ENCODE measurements at regions not wholly inside any gene's neighbourhood (a gene's known extent, or its start where the extent isn't known, plus 50 kb on each side); places are given as distances from the start of the nearest gene placed in this dataset.

- no peaks in the 10 kb centered on the region for H3K4me1 ChIP-seq
- no peaks in the 10 kb centered on the region for H3K9me3 ChIP-seq
- no peak overlapping the region for H3K27ac ChIP-seq
- H3K4me3 ChIP-seq, result no peak overlapping the region
- H3K27me3 ChIP-seq, result no peaks in the 10 kb centered on the region
- WGBS, result 96% methylated on average over 2 of the region's 2 CpGs
- H3K36me3 ChIP-seq, result no peaks in the 10 kb centered on the region
- TF ChIP-seq POLR2A (IDR thresholded peaks at IDR 0.05) (no peak), EP300 (IDR thresholded peaks at IDR 0.05) (no peak), CTCF (IDR thresholded peaks at IDR 0.05) (no peak), POLR2AphosphoS5 (IDR thresholded peaks at IDR 0.05) (no peak)
- no peak for DNase-seq (ENCODE audit: low spot score in 2 of 2)
Observed at GRCh38 chr5:130890610-130891009, 274.4 kb downstream of the HINT1 start.

- 61% methylated on average over 3 of the region's 3 CpGs for WGBS
- Histone ChIP-seq H3K36me3 (no peaks in the 10 kb centered on the region), H3K4me1 (no peaks in the 10 kb centered on the region), H3K4me3 (no peak overlapping the region), H3K27ac (no peak overlapping the region), H3K9me3 (no peaks in the 10 kb centered on the region), H3K27me3 (no peaks in the 10 kb centered on the region)
- TF ChIP-seq POLR2AphosphoS5 (IDR thresholded peaks at IDR 0.05) (no peak), POLR2A (IDR thresholded peaks at IDR 0.05) (no peak), CTCF (IDR thresholded peaks at IDR 0.05) (no peak), EP300 (IDR thresholded peaks at IDR 0.05) (no peak)
- DNase-seq (ENCODE audit: low spot score in 2 of 2), result no peak
Observed at GRCh38 chr5:130885691-130886090, 279.4 kb downstream of the HINT1 start.

GRCh38 chr5:130885027-130885426, 280.0 kb downstream of the HINT1 start:
- 78% methylated on average over 3 of the region's 3 CpGs for WGBS
- TF ChIP-seq CTCF (IDR thresholded peaks at IDR 0.05) (no peak), POLR2AphosphoS5 (IDR thresholded peaks at IDR 0.05) (no peak), POLR2A (IDR thresholded peaks at IDR 0.05) (no peak), EP300 (IDR thresholded peaks at IDR 0.05) (no peak)
- no peak for DNase-seq (ENCODE audit: low spot score in 2 of 2)
- no peaks in the 10 kb centered on the region for H3K9me3 ChIP-seq
- no peaks in the 10 kb centered on the region for H3K4me1 ChIP-seq
- H3K36me3 ChIP-seq, result no peaks in the 10 kb centered on the region
- no peak overlapping the region for H3K4me3 ChIP-seq
- no peaks in the 10 kb centered on the region for H3K27me3 ChIP-seq
- H3K27ac ChIP-seq, result no peak overlapping the region

GRCh38 chr5:130884023-130884422, 281.0 kb downstream of the HINT1 start:
- no peak for DNase-seq (ENCODE audit: low spot score in 2 of 2)
- 70% methylated on average over 2 of the region's 2 CpGs for WGBS
- H3K4me1 ChIP-seq, result no peaks in the 10 kb centered on the region
- no peaks in the 10 kb centered on the region for H3K36me3 ChIP-seq
- H3K27ac ChIP-seq, result no peak overlapping the region
- no peaks in the 10 kb centered on the region for H3K9me3 ChIP-seq
- no peaks in the 10 kb centered on the region for H3K27me3 ChIP-seq
- TF ChIP-seq EP300 (IDR thresholded peaks at IDR 0.05), result no peak
- no peak for TF ChIP-seq CTCF (IDR thresholded peaks at IDR 0.05)
- no peak for TF ChIP-seq POLR2A (IDR thresholded peaks at IDR 0.05)
- TF ChIP-seq POLR2AphosphoS5 (IDR thresholded peaks at IDR 0.05), result no peak
- no peak overlapping the region for H3K4me3 ChIP-seq

GRCh38 chr5:130875656-130876055, 289.4 kb downstream of the HINT1 start:
- no peak for DNase-seq (ENCODE audit: low spot score in 2 of 2)
- Histone ChIP-seq H3K27me3 (no peaks in the 10 kb centered on the region), H3K4me3 (no peak overlapping the region), H3K27ac (no peak overlapping the region), H3K4me1 (no peaks in the 10 kb centered on the region), H3K9me3 (no peaks in the 10 kb centered on the region), H3K36me3 (no peaks in the 10 kb centered on the region)
- 78% methylated on average over 1 of the region's 1 CpG for WGBS
- TF ChIP-seq CTCF (IDR thresholded peaks at IDR 0.05) (no peak), EP300 (IDR thresholded peaks at IDR 0.05) (no peak), POLR2AphosphoS5 (IDR thresholded peaks at IDR 0.05) (no peak), POLR2A (IDR thresholded peaks at IDR 0.05) (no peak)
